ENCODE measurements at regions not wholly inside any gene's neighbourhood (a gene's known extent, or its start where the extent isn't known, plus 50 kb on each side); places are given as distances from the start of the nearest gene placed in this dataset.
A peak's percentile ranks its signal among the peaks of the same experiment; 100 is the strongest.

DNA sequence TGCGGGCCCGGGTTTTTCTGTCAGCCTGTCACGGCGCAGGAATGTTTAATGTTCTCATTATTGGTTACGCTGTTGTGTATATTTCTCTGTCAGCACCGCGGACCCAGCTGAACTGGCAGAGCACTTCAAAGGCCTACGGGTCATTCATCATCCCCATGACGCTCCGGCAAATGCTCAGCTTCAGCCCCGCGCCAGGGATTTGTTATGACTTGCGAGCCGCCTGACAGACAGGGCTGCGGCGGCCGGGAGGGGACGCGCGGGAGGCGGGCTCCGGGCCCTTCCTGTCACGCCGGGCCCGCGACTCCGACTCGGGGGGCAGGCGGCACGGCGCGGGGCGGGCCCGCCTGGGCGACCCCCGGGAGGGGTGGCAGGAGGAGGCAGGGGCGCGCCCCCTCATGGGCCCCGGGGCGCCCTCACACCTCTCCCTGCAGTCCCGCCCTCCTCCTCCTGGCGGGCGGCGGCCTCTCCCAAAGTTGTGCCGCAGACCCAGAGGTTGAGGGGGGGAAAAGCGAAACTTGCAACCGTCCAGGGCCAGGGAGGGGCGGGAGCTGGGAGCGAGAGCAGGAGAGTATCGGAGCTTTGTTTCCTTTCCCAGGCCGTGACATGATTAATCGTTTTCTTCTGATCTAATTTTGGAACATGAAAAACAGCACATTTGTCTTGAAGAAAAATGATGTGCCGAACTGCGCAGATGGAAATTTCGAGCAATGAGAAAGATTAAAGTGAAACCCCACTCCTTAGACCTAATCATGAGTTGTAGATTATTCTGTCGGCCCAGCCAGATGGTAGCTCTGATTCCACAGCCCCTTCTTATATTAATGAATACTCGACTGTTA is 59.3 kb upstream of the COMTD1 start:
- DNase-seq (ENCODE audit: low read depth in 3 of 3, low spot score in 2 of 3) = peak; percentile 80 to 88 (median 86)

DNA sequence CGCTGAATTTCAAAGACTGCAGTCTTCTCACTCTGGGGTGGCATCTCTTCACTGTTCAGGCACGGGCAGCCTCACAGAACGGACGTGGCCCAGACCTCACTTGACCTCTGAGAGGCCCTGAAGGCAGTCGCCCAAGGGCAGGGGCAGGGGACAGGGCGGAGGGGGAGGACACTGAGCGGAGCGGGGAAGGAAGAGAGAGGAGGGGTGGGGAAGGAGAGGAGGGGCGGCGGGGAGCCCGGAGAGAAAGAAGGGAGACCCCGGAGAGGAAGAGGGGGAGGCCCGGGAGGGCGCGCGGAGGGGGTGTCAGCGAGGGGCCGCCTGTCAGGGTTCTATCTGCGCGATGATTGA is 58.7 kb upstream of the COMTD1 start:
- no peak for DNase-seq (ENCODE audit: low read depth in 3 of 3, low spot score in 2 of 3)

DNA sequence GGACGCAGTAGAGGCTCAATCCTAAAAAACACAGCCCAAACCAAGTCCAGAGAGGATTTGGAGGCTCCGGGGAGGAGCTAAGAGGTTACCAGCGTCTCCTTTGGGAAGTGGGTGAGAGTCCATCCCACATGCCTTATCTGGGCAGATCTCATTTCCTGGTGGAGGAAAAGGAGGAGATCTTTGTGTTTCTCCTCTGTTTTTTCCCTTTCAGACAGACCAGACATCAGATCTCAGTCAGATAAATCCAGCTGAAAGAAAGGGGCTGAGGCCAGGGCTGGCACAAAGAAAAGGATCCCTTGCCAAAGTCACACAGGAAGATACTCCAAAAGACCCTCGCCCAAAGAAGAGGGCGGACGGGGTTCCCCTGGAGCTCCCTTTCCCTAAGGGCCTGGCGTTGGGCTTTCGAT is 58.3 kb upstream of the COMTD1 start:
- DNase-seq (ENCODE audit: low read depth in 3 of 3, low spot score in 2 of 3) = no peak

- no peak for DNase-seq (ENCODE audit: low read depth in 3 of 3, low spot score in 2 of 3)
Measured at GRCh38 chr10:75293446-75293820, 57.7 kb upstream of the COMTD1 start.

- no peak for DNase-seq (ENCODE audit: low read depth in 3 of 3, low spot score in 2 of 3)
Measured at GRCh38 chr10:75292794-75293445, 57.2 kb upstream of the COMTD1 start.

DNA sequence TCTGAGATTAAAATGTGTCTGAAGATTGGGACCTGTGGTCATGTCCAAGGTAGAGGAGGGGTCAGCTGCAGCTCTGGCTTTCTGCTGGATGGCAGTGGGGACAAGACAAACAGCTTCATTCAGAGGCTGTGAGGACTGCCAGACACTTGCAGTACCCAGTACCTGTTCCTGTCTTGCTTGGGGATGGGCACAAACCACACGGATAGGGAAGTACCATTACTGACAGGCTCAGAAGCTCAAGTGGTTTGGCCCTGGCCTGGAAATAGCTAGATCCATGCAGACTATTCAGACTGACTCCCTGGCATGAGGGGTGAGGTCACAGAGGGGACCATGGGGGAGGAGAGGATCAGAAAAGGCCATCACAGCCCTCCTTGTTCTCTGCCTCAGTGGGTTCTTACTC is 56.0 kb upstream of the COMTD1 start:
- no peak for DNase-seq (ENCODE audit: low read depth in 3 of 3, low spot score in 2 of 3)

- no peak for DNase-seq (ENCODE audit: low read depth in 3 of 3, low spot score in 2 of 3)
Measured at GRCh38 chr10:75288140-75288711, 52.5 kb upstream of the COMTD1 start.

DNA sequence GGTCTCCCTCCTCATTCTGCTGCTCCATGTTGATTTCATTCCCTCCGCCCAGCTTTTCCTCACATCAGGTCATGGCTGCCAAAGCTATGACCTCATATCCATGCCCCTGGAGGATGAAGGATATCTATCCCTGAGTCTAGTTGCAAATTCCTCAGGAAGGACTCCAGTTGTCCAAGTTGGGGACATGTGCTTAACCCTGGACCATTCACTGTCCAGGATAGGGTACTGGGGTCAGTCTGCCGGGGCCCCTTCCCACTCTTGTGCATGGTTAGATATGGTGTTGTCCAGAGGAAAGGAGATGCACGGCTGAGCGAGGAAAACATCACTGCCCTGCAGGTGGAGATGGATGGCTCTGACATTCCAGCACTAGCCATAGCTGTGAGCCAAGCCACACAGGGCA is 51.9 kb upstream of the COMTD1 start:
- DNase-seq (ENCODE audit: low read depth in 3 of 3, low spot score in 2 of 3) = no peak

GRCh38 chr10:75286901-75287300 is 51.1 kb upstream of the COMTD1 start:
- no peak for DNase-seq (ENCODE audit: low read depth in 3 of 3, low spot score in 2 of 3)

Data from right renal cortex interstitium (tissue), 3 donors.